Activated T-helper 1 cell treated with anti-CD3 and anti-CD28 coated beads, Interleukin-12 subunit alpha, Interleukin-12 subunit beta, Interleukin-2, Interleukin-4 antibody, amounts not matched to agents 30 ng/mL and 10 ng/mL and 1 ng/mL, durations not matched to agents 14 hours and 24 hours and 36 hours (primary cell): ENCODE measurements at regions not wholly inside any gene's neighbourhood (a gene's known extent, or its start where the extent isn't known, plus 50 kb on each side); places are given as distances from the start of the nearest gene placed in this dataset.
"Not testable (repeated sequence)": the region's sequence is repeated elsewhere in the genome, so short reads cannot be mapped to it uniquely, and the experiment has no call there.

ENCODE experiments used
- DNase-seq: peaks from one replicate; pipeline ENCODE4 v3.0.0; 2021; ENCODE audit warnings: low spot score
- H3K27ac Mint-ChIP-seq: one replicate; pipeline ENCODE4 v1.8.0; 2021; ENCODE audit warnings: mild to moderate bottlenecking, mixed read lengths
- H3K27me3 Mint-ChIP-seq: one replicate; pipeline ENCODE4 v1.8.0; 2022; ENCODE audit warnings: mild to moderate bottlenecking, moderate library complexity, mixed read lengths; ENCODE audit not compliant: insufficient read depth
- H3K36me3 Mint-ChIP-seq: one replicate; pipeline ENCODE4 v1.8.0; 2021; ENCODE audit warnings: low read depth, mixed read lengths
- H3K4me1 Mint-ChIP-seq: one replicate; pipeline ENCODE4 v1.8.0; 2021; ENCODE audit warnings: low read depth, mixed read lengths
- H3K4me3 Mint-ChIP-seq: one replicate; pipeline ENCODE4 v1.8.0; 2021; ENCODE audit warnings: mild to moderate bottlenecking, moderate library complexity, mixed read lengths
- H3K9me3 Mint-ChIP-seq: one replicate; pipeline ENCODE4 v1.8.0; 2021; ENCODE audit warnings: mixed read lengths
- intact Hi-C: fragments of 100-400 bp; cut with micrococcal nuclease; formaldehyde crosslinking; loops from one replicate; pipeline ENCODE4 v1.15.1; 2024

DNA sequence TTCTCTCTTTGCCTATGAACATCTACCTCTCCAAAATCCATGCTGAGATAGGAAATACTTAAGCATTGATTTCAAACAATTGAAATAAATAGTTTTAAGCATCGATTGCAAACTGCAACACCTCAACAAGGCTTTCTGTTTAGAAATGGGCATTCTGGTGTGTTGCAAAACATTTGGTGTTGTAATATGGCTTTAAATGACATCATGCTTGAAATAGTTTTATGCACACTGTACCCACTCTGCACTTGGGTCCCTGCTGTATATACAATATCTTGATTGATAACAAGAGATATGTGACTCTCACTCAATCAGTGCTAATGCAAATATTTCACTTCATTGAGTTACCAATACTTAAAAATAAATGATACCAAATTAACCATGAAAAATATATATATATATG lies 964.9 kb upstream of the GRIA3 start:
- no peak overlapping the region for H3K4me3 Mint-ChIP-seq
- DNase-seq, result no peak
- H3K4me1 Mint-ChIP-seq, result no peaks in the 10 kb centered on the region
- no peaks in the 10 kb centered on the region for H3K27me3 Mint-ChIP-seq
- H3K9me3 Mint-ChIP-seq, result no peaks in the 10 kb centered on the region
- intact Hi-C loops, result no loop called here
- no peaks in the 10 kb centered on the region for H3K36me3 Mint-ChIP-seq
- H3K27ac Mint-ChIP-seq, result no peak overlapping the region

DNA sequence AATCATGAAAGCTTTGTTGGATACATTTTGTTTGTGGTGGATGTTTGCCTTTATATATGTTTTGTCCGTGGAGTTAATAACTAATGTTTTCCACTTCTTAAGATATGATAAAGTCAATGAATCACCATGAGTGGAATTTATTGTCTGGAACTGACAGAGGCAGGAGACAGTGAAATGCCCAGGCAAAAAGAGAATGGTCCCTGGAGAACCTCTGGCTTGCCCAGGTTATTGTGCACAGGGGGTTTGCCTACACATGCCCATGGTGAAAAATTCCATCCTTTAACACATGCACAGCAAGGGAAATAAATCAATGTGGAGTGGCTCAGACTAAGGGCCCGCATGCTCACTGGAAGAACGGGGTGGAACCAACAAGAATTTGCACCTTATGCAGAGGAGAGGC lies 964.3 kb upstream of the GRIA3 start:
- H3K4me1 Mint-ChIP-seq, result no peaks in the 10 kb centered on the region

GRCh38 chrX:122220644-122221373 lies 963.3 kb upstream of the GRIA3 start:
- Mint-ChIP-seq H3K27me3 (no peaks in the 10 kb centered on the region), H3K4me3 (no peak overlapping the region), H3K9me3 (peaks cover 5% of the 10 kb centered on the region), H3K4me1 (no peaks in the 10 kb centered on the region), H3K27ac (no peak overlapping the region), H3K36me3 (no peaks in the 10 kb centered on the region)
- intact Hi-C loops, result no loop called here
- DNase-seq, result no peak

More for the DNA sequence above, 964.3 kb upstream of the GRIA3 start:
- no peaks in the 10 kb centered on the region for H3K36me3 Mint-ChIP-seq
- intact Hi-C loops, result no loop called here
- H3K9me3 Mint-ChIP-seq, result peaks cover 2% of the 10 kb centered on the region
- H3K4me3 Mint-ChIP-seq, result no peak overlapping the region
- no peak for DNase-seq
- no peak overlapping the region for H3K27ac Mint-ChIP-seq
- H3K27me3 Mint-ChIP-seq, result no peaks in the 10 kb centered on the region

- H3K27me3 Mint-ChIP-seq, H3K4me3 Mint-ChIP-seq, intact Hi-C loops, H3K27ac Mint-ChIP-seq, H3K36me3 Mint-ChIP-seq, H3K4me1 Mint-ChIP-seq, H3K9me3 Mint-ChIP-seq, DNase-seq: not testable (repeated sequence)
Observed at GRCh38 chrX:122221810-122222209, 962.3 kb upstream of the GRIA3 start.

- H3K36me3 Mint-ChIP-seq, H3K4me3 Mint-ChIP-seq, H3K27ac Mint-ChIP-seq, H3K9me3 Mint-ChIP-seq, H3K27me3 Mint-ChIP-seq, intact Hi-C loops, H3K4me1 Mint-ChIP-seq, DNase-seq: not testable (repeated sequence)
Observed at GRCh38 chrX:122224137-122224536, 959.9 kb upstream of the GRIA3 start.

- DNase-seq, result no peak
- Mint-ChIP-seq H3K4me1 (no peaks in the 10 kb centered on the region), H3K27me3 (no peaks in the 10 kb centered on the region), H3K36me3 (no peaks in the 10 kb centered on the region), H3K27ac (no peak overlapping the region), H3K9me3 (no peaks in the 10 kb centered on the region), H3K4me3 (no peak overlapping the region)
- intact Hi-C loops, result no loop called here
Observed at GRCh38 chrX:122238801-122239200, 945.3 kb upstream of the GRIA3 start.

GRCh38 chrX:122241959-122242358 lies 942.1 kb upstream of the GRIA3 start:
- no peak overlapping the region for H3K27ac Mint-ChIP-seq

GRCh38 chrX:122244080-122244479 lies 940.0 kb upstream of the GRIA3 start:
- intact Hi-C loops, result no loop called here
- DNase-seq, result no peak
- Mint-ChIP-seq H3K9me3 (no peaks in the 10 kb centered on the region), H3K27me3 (no peaks in the 10 kb centered on the region), H3K27ac (no peak overlapping the region), H3K4me1 (no peaks in the 10 kb centered on the region), H3K36me3 (no peaks in the 10 kb centered on the region), H3K4me3 (no peak overlapping the region)

More at GRCh38 chrX:122241959-122242358, 942.1 kb upstream of the GRIA3 start:
- Mint-ChIP-seq H3K4me1 (no peaks in the 10 kb centered on the region), H3K27me3 (no peaks in the 10 kb centered on the region), H3K4me3 (no peak overlapping the region), H3K9me3 (no peaks in the 10 kb centered on the region), H3K36me3 (no peaks in the 10 kb centered on the region)
- DNase-seq, result no peak
- intact Hi-C loops, result no loop called here

GRCh38 chrX:122245175-122245574 lies 938.9 kb upstream of the GRIA3 start:
- no peaks in the 10 kb centered on the region for H3K27me3 Mint-ChIP-seq
- H3K4me3 Mint-ChIP-seq, result no peak overlapping the region
- H3K4me1 Mint-ChIP-seq, result no peaks in the 10 kb centered on the region
- intact Hi-C loops, result no loop called here
- no peak for DNase-seq
- H3K36me3 Mint-ChIP-seq, result no peaks in the 10 kb centered on the region
- H3K9me3 Mint-ChIP-seq, result no peaks in the 10 kb centered on the region
- H3K27ac Mint-ChIP-seq, result no peak overlapping the region

DNA sequence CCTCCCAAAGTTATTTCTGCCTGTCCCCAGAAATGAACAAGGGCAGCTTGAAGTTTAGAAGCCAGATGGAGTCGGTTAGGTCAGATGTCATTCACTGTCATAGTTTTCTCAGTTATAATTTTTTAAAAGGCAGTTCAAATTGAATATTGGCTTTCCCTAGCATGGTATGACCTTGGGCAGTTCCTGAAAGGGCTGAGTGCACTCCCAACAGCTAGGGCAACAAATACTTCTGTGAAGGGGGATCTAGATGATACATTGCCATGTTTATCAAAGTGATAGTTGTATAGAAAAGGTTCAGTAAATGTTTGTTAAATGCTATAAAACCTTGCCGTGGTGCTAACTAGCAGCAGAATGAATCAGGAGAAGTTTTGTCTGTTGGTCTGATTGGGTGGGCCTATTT lies 938.1 kb upstream of the GRIA3 start:
- no peaks in the 10 kb centered on the region for H3K27me3 Mint-ChIP-seq
- no peaks in the 10 kb centered on the region for H3K9me3 Mint-ChIP-seq
- DNase-seq, result no peak
- H3K4me3 Mint-ChIP-seq, result no peak overlapping the region
- H3K36me3 Mint-ChIP-seq, result no peaks in the 10 kb centered on the region
- intact Hi-C loops, result no loop called here
- H3K27ac Mint-ChIP-seq, result no peak overlapping the region
- H3K4me1 Mint-ChIP-seq, result no peaks in the 10 kb centered on the region

GRCh38 chrX:122246937-122247336 lies 937.1 kb upstream of the GRIA3 start:
- H3K27ac Mint-ChIP-seq, result no peak overlapping the region
- no peak for DNase-seq
- no peaks in the 10 kb centered on the region for H3K4me1 Mint-ChIP-seq
- H3K9me3 Mint-ChIP-seq, result no peaks in the 10 kb centered on the region
- intact Hi-C loops, result no loop called here
- H3K4me3 Mint-ChIP-seq, result no peak overlapping the region
- no peaks in the 10 kb centered on the region for H3K27me3 Mint-ChIP-seq
- no peaks in the 10 kb centered on the region for H3K36me3 Mint-ChIP-seq

DNA sequence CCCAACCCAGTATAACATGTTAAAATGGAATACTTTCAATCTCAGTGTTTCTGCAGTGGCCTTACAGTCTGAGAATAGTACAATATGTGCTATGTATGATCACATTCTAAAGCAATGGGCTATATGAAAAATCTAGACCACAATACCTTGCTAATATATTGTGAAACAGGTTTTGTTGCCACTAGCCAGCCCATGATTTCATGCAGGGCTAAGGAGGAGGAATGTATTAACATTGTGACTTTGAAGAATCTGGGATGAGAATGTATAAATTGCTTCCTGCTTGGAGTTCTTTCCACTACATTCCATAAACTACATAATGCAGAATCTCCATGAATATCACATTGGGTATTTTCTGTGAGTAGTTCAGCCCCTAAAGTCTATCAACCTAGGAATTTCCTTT lies 935.4 kb upstream of the GRIA3 start:
- Mint-ChIP-seq H3K4me1 (no peaks in the 10 kb centered on the region), H3K4me3 (no peak overlapping the region), H3K9me3 (no peaks in the 10 kb centered on the region)

DNA sequence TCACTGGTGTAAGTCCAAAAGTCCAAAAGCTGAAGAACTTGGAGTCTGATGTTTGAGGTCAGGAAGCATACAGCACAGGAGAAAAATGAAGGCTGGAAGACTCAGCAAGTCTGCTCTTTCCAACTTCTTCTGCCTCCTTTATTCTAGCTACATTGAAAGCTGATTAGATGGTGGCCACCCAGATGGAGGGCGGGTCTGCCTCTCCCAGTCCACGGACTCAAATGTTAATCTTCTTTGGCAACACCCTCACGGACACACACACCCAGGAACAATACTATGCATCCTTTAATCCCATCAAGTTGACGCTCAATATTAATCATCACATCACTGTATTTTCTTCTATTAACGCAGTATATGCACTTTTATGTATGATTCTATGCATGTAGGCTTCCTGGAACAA lies 931.6 kb upstream of the GRIA3 start:
- no peaks in the 10 kb centered on the region for H3K36me3 Mint-ChIP-seq
- no peaks in the 10 kb centered on the region for H3K9me3 Mint-ChIP-seq
- no peak overlapping the region for H3K4me3 Mint-ChIP-seq
- H3K27ac Mint-ChIP-seq, result no peak overlapping the region
- intact Hi-C loops, result no loop called here
- H3K4me1 Mint-ChIP-seq, result no peaks in the 10 kb centered on the region
- DNase-seq, result no peak
- H3K27me3 Mint-ChIP-seq, result no peaks in the 10 kb centered on the region

More for the DNA sequence above, 935.4 kb upstream of the GRIA3 start:
- no peak for DNase-seq
- Mint-ChIP-seq H3K27ac (no peak overlapping the region), H3K36me3 (no peaks in the 10 kb centered on the region), H3K27me3 (no peaks in the 10 kb centered on the region)
- intact Hi-C loops, result no loop called here

DNA sequence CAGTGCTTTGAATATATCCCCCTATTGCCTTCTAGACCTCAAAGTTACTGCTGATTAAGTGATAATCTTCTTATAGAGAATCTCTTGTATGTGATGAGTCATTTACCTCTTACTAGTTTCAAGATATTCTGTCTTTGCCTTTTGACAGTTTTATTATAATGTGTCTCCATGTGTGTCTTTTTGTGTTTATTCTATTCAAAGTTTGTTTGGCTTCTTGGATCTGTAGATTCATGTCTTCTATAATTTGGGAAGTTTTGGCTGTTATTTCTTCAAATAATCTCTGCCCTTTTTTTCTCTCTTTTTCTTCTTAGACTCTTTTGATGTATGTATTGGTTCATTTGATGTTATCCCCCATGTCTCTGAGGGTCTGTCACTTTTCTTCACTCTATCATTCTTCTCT lies 915.7 kb upstream of the GRIA3 start:
- H3K27ac Mint-ChIP-seq, result no peak overlapping the region
- H3K9me3 Mint-ChIP-seq, result no peaks in the 10 kb centered on the region
- no peaks in the 10 kb centered on the region for H3K27me3 Mint-ChIP-seq
- H3K4me1 Mint-ChIP-seq, result no peaks in the 10 kb centered on the region
- no peaks in the 10 kb centered on the region for H3K36me3 Mint-ChIP-seq
- intact Hi-C loops, result no loop called here
- no peak overlapping the region for H3K4me3 Mint-ChIP-seq
- no peak for DNase-seq
